ENCODE measurements at regions not wholly inside any gene's neighbourhood (a gene's known extent, or its start where the extent isn't known, plus 50 kb on each side); places are given as distances from the start of the nearest gene placed in this dataset.
"Not testable (repeated sequence)": the region's sequence is repeated elsewhere in the genome, so short reads cannot be mapped to it uniquely, and the experiment has no call there.

- Mint-ChIP-seq H3K4me1 (no peaks in the 10 kb centered on the region), H3K27ac (no peak overlapping the region), H3K9me3 (no peaks in the 10 kb centered on the region), H3K27me3 (no peaks in the 10 kb centered on the region), H3K36me3 (ENCODE audit: low read depth) (no peaks in the 10 kb centered on the region), H3K4me3 (no peak overlapping the region)
- ChIA-PET POLR2A (no interaction called here), CTCF (no interaction called here)
- no peak for DNase-seq
These were observed 232.8 kb upstream of the UBASH3B start for GRCh38 chr11:122422682-122423081.

DNA sequence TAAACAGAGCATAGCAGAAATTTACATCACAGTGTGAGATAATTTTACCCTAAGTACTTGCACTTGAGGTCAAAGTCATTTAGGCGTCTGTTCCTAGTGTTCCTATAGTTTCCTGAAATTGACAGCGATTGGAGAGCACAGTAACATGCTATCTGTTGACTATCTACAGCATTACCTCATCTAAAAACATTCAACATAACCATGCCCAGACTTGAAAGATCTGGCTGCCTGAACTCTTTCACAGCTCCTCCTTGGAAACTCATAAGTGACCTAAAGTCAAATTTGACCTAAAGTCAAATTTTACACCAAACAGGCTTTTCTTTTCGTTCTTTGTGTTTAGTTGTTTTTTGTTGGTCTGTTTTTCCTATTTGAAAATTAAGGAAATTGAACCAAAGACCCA lies 233.8 kb upstream of the UBASH3B start:
- H3K27me3 Mint-ChIP-seq: no peaks in the 10 kb centered on the region
- H3K36me3 Mint-ChIP-seq (ENCODE audit: low read depth): no peaks in the 10 kb centered on the region
- no peak for DNase-seq
- H3K4me1 Mint-ChIP-seq: no peaks in the 10 kb centered on the region
- H3K9me3 Mint-ChIP-seq: no peaks in the 10 kb centered on the region
- H3K4me3 Mint-ChIP-seq: no peak overlapping the region
- ChIA-PET CTCF (no interaction called here), POLR2A (no interaction called here)
- no peak overlapping the region for H3K27ac Mint-ChIP-seq

GRCh38 chr11:122418032-122418431 lies 237.5 kb upstream of the UBASH3B start:
- no peak for DNase-seq
- Mint-ChIP-seq H3K4me1 (no peaks in the 10 kb centered on the region), H3K27ac (no peak overlapping the region), H3K27me3 (no peaks in the 10 kb centered on the region), H3K36me3 (ENCODE audit: low read depth) (no peaks in the 10 kb centered on the region), H3K4me3 (no peak overlapping the region), H3K9me3 (peaks cover 3% of the 10 kb centered on the region)
- ChIA-PET CTCF (no interaction called here), POLR2A (no interaction called here)

DNA sequence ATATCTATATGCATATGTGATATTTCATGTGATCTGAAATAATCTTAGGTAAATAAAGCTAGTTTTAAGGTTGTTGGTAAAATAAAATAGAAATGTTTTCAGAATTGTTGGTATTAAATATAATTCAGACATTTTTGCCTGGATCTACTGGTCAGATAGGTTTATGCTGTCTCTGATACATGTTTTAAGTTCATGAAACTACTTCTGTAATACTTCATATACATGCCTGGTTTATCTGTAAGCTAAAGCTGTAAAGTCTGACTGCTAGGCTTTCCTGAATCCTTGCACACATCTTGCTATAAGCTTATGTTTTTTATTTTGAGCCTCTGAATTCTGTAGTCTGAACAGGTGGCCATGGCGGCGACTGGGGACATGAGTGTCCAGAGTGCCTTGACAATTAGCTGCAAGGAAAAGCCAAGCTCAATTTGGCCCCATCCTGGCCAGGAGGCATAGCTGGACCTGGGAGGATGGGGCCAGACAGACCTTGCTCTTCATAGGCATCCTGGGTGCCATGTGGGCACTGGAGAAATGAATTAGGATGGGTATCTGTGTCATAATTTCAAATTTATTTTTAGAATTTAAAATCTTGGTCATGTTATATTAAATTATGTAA lies 241.0 kb upstream of the UBASH3B start:
- H3K9me3 Mint-ChIP-seq: peaks cover 3% of the 10 kb centered on the region
- no peaks in the 10 kb centered on the region for H3K4me1 Mint-ChIP-seq
- no peak for DNase-seq
- no peak overlapping the region for H3K27ac Mint-ChIP-seq
- H3K36me3 Mint-ChIP-seq (ENCODE audit: low read depth): no peaks in the 10 kb centered on the region
- H3K4me3 Mint-ChIP-seq: no peak overlapping the region
- POLR2A ChIA-PET: no interaction called here
- CTCF ChIA-PET: interaction anchor here (1.0 to 1.2 kb wide), 2 partner anchors 11 to 12 kb away, joined by 3 read pairs; no protein-coding TSS in a partner anchor
- H3K27me3 Mint-ChIP-seq: peaks cover 4% of the 10 kb centered on the region

DNA sequence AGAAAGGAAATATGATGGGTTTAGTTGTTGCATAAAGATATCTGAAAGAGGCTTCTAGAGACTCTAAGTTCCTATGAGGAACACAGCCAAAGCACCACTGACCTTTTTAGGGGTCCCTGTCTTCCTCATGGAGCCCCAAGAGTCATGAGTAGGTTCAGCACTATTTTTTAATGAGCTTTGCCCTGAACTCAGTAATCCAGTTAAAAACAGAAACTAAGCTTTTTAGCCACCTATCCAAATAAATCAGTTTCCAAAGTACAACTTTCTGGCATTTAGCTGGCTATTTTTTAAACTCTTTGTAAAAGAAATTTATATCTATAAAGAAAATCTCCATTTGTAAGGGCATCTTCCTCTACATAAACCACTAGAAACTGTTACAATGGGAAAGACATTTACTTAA lies 241.8 kb upstream of the UBASH3B start:
- Mint-ChIP-seq H3K36me3 (ENCODE audit: low read depth) (no peaks in the 10 kb centered on the region), H3K9me3 (peaks cover 3% of the 10 kb centered on the region), H3K4me3 (no peak overlapping the region), H3K4me1 (no peaks in the 10 kb centered on the region), H3K27ac (no peak overlapping the region), H3K27me3 (peaks cover 4% of the 10 kb centered on the region)
- ChIA-PET POLR2A (no interaction called here), CTCF (interaction anchor here (1.0 kb wide), 1 partner anchor 12 kb away, joined by 3 read pairs; no protein-coding TSS in a partner anchor)
- DNase-seq: no peak

DNA sequence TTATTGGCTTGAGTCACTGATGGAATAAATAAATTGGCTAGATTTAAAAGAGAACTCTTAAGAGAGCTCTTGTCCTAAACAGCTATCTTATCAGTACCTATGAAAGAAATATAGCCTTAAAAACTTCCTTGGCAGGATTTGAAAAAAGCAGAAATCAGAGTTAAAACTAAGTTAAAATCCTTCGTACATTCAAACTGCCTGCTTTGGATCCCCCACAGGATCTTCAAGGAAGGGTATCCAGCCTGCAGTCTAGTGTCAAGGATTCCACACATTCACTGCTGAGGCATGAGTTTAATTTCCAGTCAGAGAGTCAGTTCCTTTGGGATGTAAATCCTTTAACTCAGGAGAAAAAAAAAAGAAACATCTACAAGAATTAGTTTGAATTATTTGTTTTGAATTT lies 242.9 kb upstream of the UBASH3B start:
- Mint-ChIP-seq H3K9me3 (peaks cover 3% of the 10 kb centered on the region), H3K27me3 (peaks cover 4% of the 10 kb centered on the region), H3K4me1 (no peaks in the 10 kb centered on the region), H3K36me3 (ENCODE audit: low read depth) (no peaks in the 10 kb centered on the region), H3K27ac (no peak overlapping the region), H3K4me3 (no peak overlapping the region)
- ChIA-PET POLR2A (no interaction called here), CTCF (no interaction called here)
- no peak for DNase-seq

- no peak for DNase-seq
These were observed 249.1 kb upstream of the UBASH3B start for GRCh38 chr11:122406466-122406865.

DNA sequence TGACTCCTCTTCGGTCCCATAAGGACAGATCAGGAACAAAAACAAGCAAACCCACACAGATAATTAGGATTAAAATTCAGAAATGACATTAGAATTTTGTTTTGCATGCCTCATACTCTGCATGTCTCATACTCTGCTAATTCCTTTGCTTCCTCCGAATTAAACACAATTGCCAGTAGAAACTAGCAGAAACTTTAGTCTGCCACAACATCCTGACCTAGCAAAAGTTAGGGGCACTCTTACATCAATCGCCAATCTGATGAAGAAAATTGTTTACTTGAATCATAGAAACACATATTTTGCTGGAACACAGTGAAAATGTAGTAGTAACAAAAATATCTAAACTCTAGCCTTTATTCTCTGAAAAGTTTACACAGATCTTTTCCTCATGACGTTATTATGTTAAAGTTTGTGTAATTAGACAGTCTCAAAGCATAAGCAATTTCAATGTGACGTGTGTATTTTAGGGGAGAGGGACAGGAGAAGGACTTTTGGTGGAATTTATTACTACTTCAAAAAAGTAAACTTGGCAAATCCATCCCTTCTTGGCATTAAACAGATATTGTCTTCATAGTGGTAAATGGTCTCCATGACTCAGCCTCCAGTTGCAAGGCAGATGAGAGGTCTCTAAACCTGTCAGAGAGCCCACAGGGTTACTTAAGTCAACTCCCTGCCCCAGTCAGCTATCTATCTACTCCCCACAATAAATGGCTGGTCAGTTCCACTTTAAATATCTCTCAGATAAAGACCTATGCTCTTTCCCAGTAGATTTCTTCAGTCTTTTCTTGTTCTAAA lies 249.8 kb upstream of the UBASH3B start:
- H3K4me3 Mint-ChIP-seq: no peak overlapping the region
- no peak for DNase-seq
- H3K36me3 Mint-ChIP-seq (ENCODE audit: low read depth): no peaks in the 10 kb centered on the region
- no peaks in the 10 kb centered on the region for H3K27me3 Mint-ChIP-seq
- H3K4me1 Mint-ChIP-seq: no peaks in the 10 kb centered on the region
- POLR2A ChIA-PET: no interaction called here
- CTCF ChIA-PET: no interaction called here
- no peaks in the 10 kb centered on the region for H3K9me3 Mint-ChIP-seq
- no peak overlapping the region for H3K27ac Mint-ChIP-seq

More at GRCh38 chr11:122406466-122406865, 249.1 kb upstream of the UBASH3B start:
- Mint-ChIP-seq H3K36me3 (ENCODE audit: low read depth) (no peaks in the 10 kb centered on the region), H3K9me3 (no peaks in the 10 kb centered on the region), H3K27me3 (no peaks in the 10 kb centered on the region), H3K4me1 (no peaks in the 10 kb centered on the region), H3K27ac (no peak overlapping the region), H3K4me3 (no peak overlapping the region)
- ChIA-PET POLR2A (no interaction called here), CTCF (no interaction called here)

DNA sequence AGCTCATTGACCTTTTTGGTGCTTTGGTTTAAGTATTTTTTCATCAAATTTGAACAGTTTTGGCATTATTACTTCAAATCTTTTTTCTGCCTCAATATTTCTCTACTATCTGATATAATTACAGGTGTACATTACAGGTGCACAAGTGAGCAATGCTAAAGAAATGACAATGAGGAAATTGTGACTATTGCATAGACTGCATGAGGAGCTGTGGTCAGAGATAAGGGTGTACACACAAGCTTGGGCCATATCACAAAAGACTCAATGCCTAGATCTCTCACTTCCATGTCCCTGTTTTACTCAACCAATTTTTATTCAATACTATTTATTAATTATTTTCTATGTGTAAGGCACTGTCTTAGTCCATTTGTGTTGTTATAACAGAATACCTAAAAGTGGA lies 251.0 kb upstream of the UBASH3B start:
- Mint-ChIP-seq H3K27ac (no peak overlapping the region), H3K4me3 (no peak overlapping the region), H3K27me3 (no peaks in the 10 kb centered on the region), H3K36me3 (ENCODE audit: low read depth) (no peaks in the 10 kb centered on the region), H3K9me3 (no peaks in the 10 kb centered on the region), H3K4me1 (peaks cover 3% of the 10 kb centered on the region)
- ChIA-PET CTCF (no interaction called here), POLR2A (no interaction called here)
- DNase-seq: no peak

- H3K27me3 Mint-ChIP-seq; H3K4me3 Mint-ChIP-seq; POLR2A ChIA-PET; DNase-seq; H3K27ac Mint-ChIP-seq; H3K9me3 Mint-ChIP-seq; CTCF ChIA-PET; H3K36me3 Mint-ChIP-seq (ENCODE audit: low read depth): not testable (repeated sequence)
- peaks cover 18% of the 10 kb centered on the region for H3K4me1 Mint-ChIP-seq
These were observed 253.9 kb upstream of the UBASH3B start for GRCh38 chr11:122401581-122401980.

DNA sequence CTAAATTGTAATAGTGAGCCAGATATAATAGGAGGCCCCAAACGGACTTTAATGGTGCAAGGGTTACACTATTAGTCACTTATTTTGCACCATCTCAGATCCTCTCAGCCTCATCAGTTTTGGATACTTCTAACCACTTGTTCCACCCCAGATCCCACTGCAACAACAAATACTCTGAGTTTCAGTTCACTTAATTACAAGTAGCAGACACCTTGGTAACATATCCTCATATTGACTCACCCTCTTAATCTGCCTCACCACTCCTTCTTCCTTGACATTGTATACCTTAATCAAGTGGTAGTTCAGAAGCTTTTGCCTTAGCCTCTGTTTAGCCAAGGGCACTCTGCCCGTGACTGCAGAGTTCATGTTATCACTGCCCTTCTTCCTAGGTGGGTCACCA lies 256.1 kb upstream of the UBASH3B start:
- POLR2A ChIA-PET: no interaction called here
- Mint-ChIP-seq H3K4me3 (no peak overlapping the region), H3K4me1 (peaks cover 18% of the 10 kb centered on the region), H3K36me3 (ENCODE audit: low read depth) (no peaks in the 10 kb centered on the region), H3K9me3 (no peaks in the 10 kb centered on the region), H3K27ac (no peak overlapping the region), H3K27me3 (no peaks in the 10 kb centered on the region)
- no peak for DNase-seq
- CTCF ChIA-PET: no interaction called here

DNA sequence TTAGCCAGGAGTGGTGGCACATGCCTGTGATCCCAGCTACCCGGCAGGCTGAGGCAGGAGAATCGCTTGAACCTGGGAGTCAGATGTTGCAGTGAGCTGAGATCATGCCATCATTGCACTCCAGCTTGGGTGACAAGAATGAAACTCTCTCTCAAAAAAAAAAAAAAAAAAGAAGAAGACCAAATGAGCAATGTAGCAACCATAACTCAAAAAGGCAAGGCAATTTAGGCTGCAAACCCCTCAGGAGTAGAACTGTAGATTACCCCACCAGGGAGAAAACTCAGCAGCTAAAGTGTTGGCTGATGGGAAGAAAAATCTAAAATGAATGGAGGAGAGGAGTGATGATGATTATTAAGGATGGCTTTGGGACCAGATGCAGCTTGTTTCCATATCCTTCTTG lies 256.7 kb upstream of the UBASH3B start:
- Mint-ChIP-seq H3K9me3 (no peaks in the 10 kb centered on the region), H3K36me3 (ENCODE audit: low read depth) (no peaks in the 10 kb centered on the region), H3K4me1 (peaks cover 18% of the 10 kb centered on the region), H3K27ac (no peak overlapping the region), H3K4me3 (no peak overlapping the region), H3K27me3 (no peaks in the 10 kb centered on the region)
- ChIA-PET CTCF (no interaction called here), POLR2A (no interaction called here)
- no peak for DNase-seq

DNA sequence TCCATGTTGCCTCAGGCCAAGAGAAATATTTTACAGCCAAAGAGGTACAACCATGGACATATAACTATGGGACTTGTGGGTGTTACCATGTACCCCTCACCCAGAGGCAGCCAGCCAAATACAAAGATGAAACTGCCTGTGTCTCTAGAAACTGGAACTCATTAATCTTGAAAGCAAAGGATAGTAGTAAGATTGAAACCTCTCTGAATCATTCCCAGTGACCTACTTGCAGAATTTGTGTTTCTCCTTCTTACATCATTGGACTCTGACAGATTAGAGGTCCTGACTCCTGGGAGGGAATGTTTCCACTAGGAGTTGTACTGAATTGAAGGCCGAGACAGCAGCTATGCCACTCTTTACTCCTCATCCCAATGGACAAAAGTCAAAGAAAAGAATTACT lies 257.4 kb upstream of the UBASH3B start:
- Mint-ChIP-seq H3K9me3 (no peaks in the 10 kb centered on the region), H3K27me3 (no peaks in the 10 kb centered on the region), H3K36me3 (ENCODE audit: low read depth) (no peaks in the 10 kb centered on the region), H3K4me1 (peaks cover 18% of the 10 kb centered on the region), H3K4me3 (no peak overlapping the region), H3K27ac (peak overlapping the region; percentile 21)
- DNase-seq: no peak
- ChIA-PET POLR2A (no interaction called here), CTCF (no interaction called here)

DNA sequence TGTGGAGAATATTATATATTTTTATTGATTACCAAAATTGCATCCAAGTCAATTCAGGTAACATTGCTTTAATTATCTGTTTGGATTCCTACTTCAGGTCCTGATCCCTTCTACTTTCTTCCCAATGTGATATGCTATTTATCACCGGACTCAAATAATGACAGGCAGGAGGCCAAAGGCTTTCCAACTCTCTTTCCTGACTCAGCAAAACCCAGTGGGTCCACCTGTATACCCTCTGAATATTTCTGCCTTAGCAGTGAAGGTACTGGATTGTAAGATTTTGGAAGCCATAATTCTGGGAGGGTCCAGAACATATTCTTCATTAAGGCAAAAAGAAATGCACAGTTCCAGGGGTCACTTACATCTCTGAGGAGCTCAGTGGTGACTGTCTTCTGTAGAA lies 260.2 kb upstream of the UBASH3B start:
- CTCF ChIA-PET: no interaction called here
- Mint-ChIP-seq H3K27ac (no peak overlapping the region), H3K9me3 (no peaks in the 10 kb centered on the region), H3K4me1 (peaks cover 18% of the 10 kb centered on the region), H3K27me3 (no peaks in the 10 kb centered on the region), H3K4me3 (no peak overlapping the region), H3K36me3 (ENCODE audit: low read depth) (no peaks in the 10 kb centered on the region)
- no peak for DNase-seq
- POLR2A ChIA-PET: no interaction called here

All from activated CD4-positive, alpha-beta memory T cell treated with anti-CD3 and anti-CD28 coated beads, Interleukin-2, amount 10 ng/mL, durations not matched to agents 7 days and 5 days (primary cell).